ENCODE measurements at regions not wholly inside any gene's neighbourhood (a gene's known extent, or its start where the extent isn't known, plus 50 kb on each side); places are given as distances from the start of the nearest gene placed in this dataset.

- peak in 1 of 5 donors; percentile 15 for DNase-seq
- Histone ChIP-seq H3K9me3 (no peaks in the 10 kb centered on the region), H3K4me1 (ENCODE audit: insufficient read depth) (peaks cover 2% of the 10 kb centered on the region), H3K36me3 (no peaks in the 10 kb centered on the region), H3K27ac (no peak overlapping the region), H3K27me3 (no peaks in the 10 kb centered on the region), H3K4me3 (no peak overlapping the region)
- TF ChIP-seq CTCF (IDR thresholded peaks at IDR 0.05) (no peak), EP300 (IDR thresholded peaks at IDR 0.05) (no peak), POLR2A (IDR thresholded peaks at IDR 0.05) (no peak)
- intact Hi-C loops (cut with DNase I): no loop called here
- 89 to 90% (median 90%) methylated on average over 23 of the region's 23 CpGs for WGBS, 3 donors
Observed at GRCh38 chr2:10232096-10232815, 70.4 kb upstream of the HPCAL1 start.

GRCh38 chr2:10233131-10234012 lies 69.3 kb upstream of the HPCAL1 start:
- intact Hi-C loops (cut with DNase I): no loop called here
- no peaks in the 10 kb centered on the region for H3K36me3 ChIP-seq
- H3K9me3 ChIP-seq: no peaks in the 10 kb centered on the region
- no peak overlapping the region for H3K4me3 ChIP-seq
- 93 to 94% (median 93%) methylated on average over 7 of the region's 7 CpGs for WGBS, 3 donors
- no peak for DNase-seq
- H3K27me3 ChIP-seq: no peaks in the 10 kb centered on the region
- no peaks in the 10 kb centered on the region for H3K4me1 ChIP-seq (ENCODE audit: insufficient read depth)
- no peak overlapping the region for H3K27ac ChIP-seq
- TF ChIP-seq POLR2A (IDR thresholded peaks at IDR 0.05) (no peak), CTCF (IDR thresholded peaks at IDR 0.05) (no peak), EP300 (IDR thresholded peaks at IDR 0.05) (no peak)

GRCh38 chr2:10234013-10234306 lies 68.7 kb upstream of the HPCAL1 start:
- no peak for DNase-seq
- Histone ChIP-seq H3K36me3 (no peaks in the 10 kb centered on the region), H3K27ac (no peak overlapping the region), H3K27me3 (no peaks in the 10 kb centered on the region), H3K4me1 (ENCODE audit: insufficient read depth) (no peaks in the 10 kb centered on the region), H3K4me3 (no peak overlapping the region), H3K9me3 (no peaks in the 10 kb centered on the region)
- TF ChIP-seq EP300 (IDR thresholded peaks at IDR 0.05) (no peak), POLR2A (IDR thresholded peaks at IDR 0.05) (no peak), CTCF (IDR thresholded peaks at IDR 0.05) (no peak)
- intact Hi-C loops (cut with DNase I): no loop called here
- 92 to 94% (median 93%) methylated on average over 4 of the region's 4 CpGs for WGBS, 3 donors

- Histone ChIP-seq H3K36me3 (no peaks in the 10 kb centered on the region), H3K27me3 (no peaks in the 10 kb centered on the region), H3K27ac (no peak overlapping the region), H3K4me1 (ENCODE audit: insufficient read depth) (no peaks in the 10 kb centered on the region), H3K9me3 (no peaks in the 10 kb centered on the region), H3K4me3 (no peak overlapping the region)
- intact Hi-C loops (cut with DNase I): no loop called here
- TF ChIP-seq EP300 (IDR thresholded peaks at IDR 0.05): no peak
- TF ChIP-seq POLR2A (IDR thresholded peaks at IDR 0.05): no peak
- no peak for TF ChIP-seq CTCF (IDR thresholded peaks at IDR 0.05)
- WGBS, 3 donors: 60 to 69% (median 60%) methylated on average over 16 to 18 of the region's 18 CpGs
- DNase-seq: peak in 1 of 5 donors; percentile 16
Observed at GRCh38 chr2:10234409-10235094, 68.2 kb upstream of the HPCAL1 start.

All from ovary (tissue), 7 donors.